GM19452 (cell line): ENCODE measurements at regions not wholly inside any gene's neighbourhood (a gene's known extent, or its start where the extent isn't known, plus 50 kb on each side); places are given as distances from the start of the nearest gene placed in this dataset.

Source experiments
- ATAC-seq: cut with Tn5 transposase; IDR thresholded peaks from one replicate; pipeline ENCODE4 v1.9.1; 2021; ENCODE audit not compliant: unreplicated experiment

GRCh38 chr4:110878413-110878812 lies 255.5 kb upstream of the PITX2 start:
- no peak for ATAC-seq

- ATAC-seq, result no peak
These were observed 256.1 kb upstream of the PITX2 start for GRCh38 chr4:110878956-110879355.

- no peak for ATAC-seq
These were observed 263.4 kb upstream of the PITX2 start for GRCh38 chr4:110886270-110886669.

GRCh38 chr4:110886856-110887255 lies 264.0 kb upstream of the PITX2 start:
- ATAC-seq, result no peak

- ATAC-seq, result no peak
These were observed 274.9 kb upstream of the PITX2 start for GRCh38 chr4:110897784-110898183.

- ATAC-seq, result peak; percentile 83
These were observed 275.4 kb upstream of the PITX2 start for GRCh38 chr4:110898290-110898689.

GRCh38 chr4:110900213-110900769 lies 277.4 kb upstream of the PITX2 start:
- no peak for ATAC-seq

- no peak for ATAC-seq
These were observed 279.6 kb upstream of the PITX2 start for GRCh38 chr4:110902500-110902899.

GRCh38 chr4:110904435-110905065 lies 281.7 kb upstream of the PITX2 start:
- no peak for ATAC-seq

GRCh38 chr4:110905367-110905766 lies 282.5 kb upstream of the PITX2 start:
- no peak for ATAC-seq

- no peak for ATAC-seq
These were observed 285.0 kb upstream of the PITX2 start for GRCh38 chr4:110907801-110908313.

- ATAC-seq, result no peak
These were observed 291.9 kb upstream of the PITX2 start for GRCh38 chr4:110914791-110915190.

GRCh38 chr4:110915301-110915700 lies 292.4 kb upstream of the PITX2 start:
- ATAC-seq, result no peak

- ATAC-seq, result no peak
These were observed 293.6 kb upstream of the PITX2 start for GRCh38 chr4:110916505-110916904.

GRCh38 chr4:110917835-110918234 lies 295.0 kb upstream of the PITX2 start:
- no peak for ATAC-seq

GRCh38 chr4:110920990-110921389 lies 298.1 kb upstream of the PITX2 start:
- no peak for ATAC-seq

- ATAC-seq, result no peak
These were observed 301.9 kb upstream of the PITX2 start for GRCh38 chr4:110924761-110925160.

GRCh38 chr4:110926841-110927400 lies 304.0 kb upstream of the PITX2 start:
- no peak for ATAC-seq

- ATAC-seq, result no peak
These were observed 310.5 kb upstream of the PITX2 start for GRCh38 chr4:110933341-110933740.

GRCh38 chr4:110944501-110944900 lies 321.6 kb upstream of the PITX2 start:
- ATAC-seq, result no peak

- no peak for ATAC-seq
These were observed 322.7 kb upstream of the PITX2 start for GRCh38 chr4:110945600-110945999.

- no peak for ATAC-seq
These were observed 326.7 kb upstream of the PITX2 start for GRCh38 chr4:110949542-110949941.

- ATAC-seq, result no peak
These were observed 327.9 kb upstream of the PITX2 start for GRCh38 chr4:110950731-110951130.
